Endothelial cell (in vitro differentiated cells): ENCODE measurements at regions not wholly inside any gene's neighbourhood (a gene's known extent, or its start where the extent isn't known, plus 50 kb on each side); places are given as distances from the start of the nearest gene placed in this dataset.
"Not testable (repeated sequence)": the region's sequence is repeated elsewhere in the genome, so short reads cannot be mapped to it uniquely, and the experiment has no call there.

Experiments used
- DNase-seq: peaks from one replicate; pipeline ENCODE4 v3.0.0; 2021; ENCODE audit warnings: low spot score
- H3K27ac Mint-ChIP-seq: one replicate; pipeline ENCODE4 v1.8.0; 2021; ENCODE audit warnings: mixed read lengths, inconsistent platforms; ENCODE audit not compliant: unreplicated experiment
- H3K27me3 Mint-ChIP-seq: one replicate; pipeline ENCODE4 v1.8.0; 2021; ENCODE audit warnings: mild to moderate bottlenecking, moderate library complexity, mixed read lengths, inconsistent platforms; ENCODE audit not compliant: unreplicated experiment
- H3K36me3 Mint-ChIP-seq: one replicate; pipeline ENCODE4 v1.8.0; 2021; ENCODE audit warnings: mild to moderate bottlenecking, low read depth, mixed read lengths, inconsistent platforms; ENCODE audit not compliant: unreplicated experiment
- H3K4me1 Mint-ChIP-seq: one replicate; pipeline ENCODE4 v1.8.0; 2021; ENCODE audit warnings: mild to moderate bottlenecking, mixed read lengths, inconsistent platforms; ENCODE audit not compliant: unreplicated experiment
- H3K4me3 Mint-ChIP-seq: one replicate; pipeline ENCODE4 v1.8.0; 2021; ENCODE audit warnings: mild to moderate bottlenecking, mixed read lengths, inconsistent platforms; ENCODE audit not compliant: unreplicated experiment
- H3K9me3 Mint-ChIP-seq: one replicate; pipeline ENCODE4 v1.8.0; 2021; ENCODE audit warnings: mixed read lengths, inconsistent platforms; ENCODE audit not compliant: unreplicated experiment
- CTCF ChIP-seq: fragments of 200-600 bp; sonication (generic); IDR thresholded peaks from one replicate; pipeline ENCODE4 v1.5.0; 2021; ENCODE audit warnings: antibody characterized with exemption; ENCODE audit not compliant: unreplicated experiment

- H3K4me3 Mint-ChIP-seq, result no peak overlapping the region
- no peaks in the 10 kb centered on the region for H3K4me1 Mint-ChIP-seq
- H3K27ac Mint-ChIP-seq, result no peak overlapping the region
- peaks cover 4% of the 10 kb centered on the region for H3K36me3 Mint-ChIP-seq
- peaks cover 20% of the 10 kb centered on the region for H3K9me3 Mint-ChIP-seq
- DNase-seq, result no peak
- H3K27me3 Mint-ChIP-seq, result peaks cover 3% of the 10 kb centered on the region
- TF ChIP-seq CTCF, result no peak
Measured at GRCh38 chr4:189613207-189613606, 327.5 kb upstream of the FRG1 start.

GRCh38 chr4:189615217-189615663, 325.4 kb upstream of the FRG1 start:
- Mint-ChIP-seq H3K4me1 (no peaks in the 10 kb centered on the region), H3K36me3 (peaks cover 4% of the 10 kb centered on the region), H3K27me3 (peaks cover 3% of the 10 kb centered on the region), H3K27ac (no peak overlapping the region), H3K9me3 (peaks cover 24% of the 10 kb centered on the region), H3K4me3 (no peak overlapping the region)
- no peak for TF ChIP-seq CTCF
- no peak for DNase-seq

GRCh38 chr4:189617741-189618140, 322.9 kb upstream of the FRG1 start:
- H3K36me3 Mint-ChIP-seq, result not testable (repeated sequence)

GRCh38 chr4:189619441-189620250, 321.0 kb upstream of the FRG1 start:
- not testable (repeated sequence) for DNase-seq, H3K36me3 Mint-ChIP-seq, H3K4me3 Mint-ChIP-seq, H3K27ac Mint-ChIP-seq, H3K9me3 Mint-ChIP-seq, H3K27me3 Mint-ChIP-seq, H3K4me1 Mint-ChIP-seq

More at GRCh38 chr4:189617741-189618140, 322.9 kb upstream of the FRG1 start:
- H3K27me3 Mint-ChIP-seq, H3K27ac Mint-ChIP-seq, H3K4me3 Mint-ChIP-seq, DNase-seq, H3K4me1 Mint-ChIP-seq: not testable (repeated sequence)
- H3K9me3 Mint-ChIP-seq, result peaks cover 11% of the 10 kb centered on the region

GRCh38 chr4:189622574-189622973, 318.1 kb upstream of the FRG1 start:
- H3K9me3 Mint-ChIP-seq, H3K36me3 Mint-ChIP-seq, H3K27ac Mint-ChIP-seq, DNase-seq, H3K27me3 Mint-ChIP-seq, H3K4me3 Mint-ChIP-seq, H3K4me1 Mint-ChIP-seq: not testable (repeated sequence)

- not testable (repeated sequence) for H3K27ac Mint-ChIP-seq, H3K4me3 Mint-ChIP-seq, H3K9me3 Mint-ChIP-seq, H3K36me3 Mint-ChIP-seq, H3K27me3 Mint-ChIP-seq, H3K4me1 Mint-ChIP-seq, DNase-seq
Measured at GRCh38 chr4:189627041-189627440, 313.6 kb upstream of the FRG1 start.

- H3K36me3 Mint-ChIP-seq, H3K9me3 Mint-ChIP-seq, H3K27me3 Mint-ChIP-seq, H3K27ac Mint-ChIP-seq, H3K4me3 Mint-ChIP-seq, DNase-seq, H3K4me1 Mint-ChIP-seq: not testable (repeated sequence)
Measured at GRCh38 chr4:189629733-189630132, 310.9 kb upstream of the FRG1 start.

GRCh38 chr4:189630913-189631567, 309.6 kb upstream of the FRG1 start:
- H3K4me3 Mint-ChIP-seq, H3K9me3 Mint-ChIP-seq, H3K27me3 Mint-ChIP-seq, H3K4me1 Mint-ChIP-seq, H3K36me3 Mint-ChIP-seq, H3K27ac Mint-ChIP-seq, DNase-seq: not testable (repeated sequence)

- not testable (repeated sequence) for DNase-seq, H3K4me3 Mint-ChIP-seq, H3K4me1 Mint-ChIP-seq, H3K27me3 Mint-ChIP-seq, H3K36me3 Mint-ChIP-seq, H3K27ac Mint-ChIP-seq, H3K9me3 Mint-ChIP-seq
Measured at GRCh38 chr4:189631568-189631916, 309.1 kb upstream of the FRG1 start.

GRCh38 chr4:189650436-189650835, 290.2 kb upstream of the FRG1 start:
- H3K27me3 Mint-ChIP-seq, H3K36me3 Mint-ChIP-seq, H3K4me1 Mint-ChIP-seq, DNase-seq, H3K9me3 Mint-ChIP-seq, H3K27ac Mint-ChIP-seq, H3K4me3 Mint-ChIP-seq: not testable (repeated sequence)
